ENCODE measurements at regions not wholly inside any gene's neighbourhood (a gene's known extent, or its start where the extent isn't known, plus 50 kb on each side); places are given as distances from the start of the nearest gene placed in this dataset.
A peak's percentile ranks its signal among the peaks of the same experiment; 100 is the strongest.

DNA sequence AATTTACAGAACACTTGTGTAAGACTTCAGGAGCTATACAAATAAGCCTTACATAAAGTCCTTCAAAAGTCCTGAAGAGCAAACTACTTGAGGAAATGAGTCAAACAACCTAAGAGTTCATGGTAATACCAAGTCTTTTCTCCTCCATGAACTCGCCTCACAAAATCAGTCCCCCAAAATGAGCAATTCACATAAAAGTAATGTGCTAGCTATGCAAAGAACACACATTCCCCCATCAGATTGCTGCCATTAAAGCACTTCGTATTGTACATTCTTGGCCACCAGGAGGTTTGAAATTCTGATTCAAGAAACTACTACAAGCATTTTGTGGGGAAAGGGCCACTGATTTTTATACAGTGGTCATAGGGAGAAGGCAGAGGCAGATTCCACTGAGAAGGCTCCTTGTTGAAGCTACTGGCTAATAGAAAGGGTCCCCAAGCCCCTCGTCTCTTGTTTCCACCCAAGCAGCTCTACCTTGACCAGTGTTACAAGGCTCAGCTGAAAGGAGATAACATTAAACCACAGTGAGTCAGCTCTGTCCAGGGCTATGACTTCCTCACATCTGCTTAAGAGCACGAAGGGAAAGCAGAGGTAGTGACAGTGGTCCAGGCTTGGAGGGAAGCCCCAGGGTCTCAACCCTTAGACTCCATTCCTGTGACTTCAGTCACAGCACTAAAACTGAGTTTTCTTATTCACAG, 115.2 kb upstream of the CDK1 start:
- in situ Hi-C loops (cut with HindIII; ENCODE audit: low sequenced_read_pairs) = no loop called here
- no peak overlapping the region for H3K4me3 ChIP-seq (ENCODE audit: low read depth, low read length)
- TF ChIP-seq, protein P1, sequence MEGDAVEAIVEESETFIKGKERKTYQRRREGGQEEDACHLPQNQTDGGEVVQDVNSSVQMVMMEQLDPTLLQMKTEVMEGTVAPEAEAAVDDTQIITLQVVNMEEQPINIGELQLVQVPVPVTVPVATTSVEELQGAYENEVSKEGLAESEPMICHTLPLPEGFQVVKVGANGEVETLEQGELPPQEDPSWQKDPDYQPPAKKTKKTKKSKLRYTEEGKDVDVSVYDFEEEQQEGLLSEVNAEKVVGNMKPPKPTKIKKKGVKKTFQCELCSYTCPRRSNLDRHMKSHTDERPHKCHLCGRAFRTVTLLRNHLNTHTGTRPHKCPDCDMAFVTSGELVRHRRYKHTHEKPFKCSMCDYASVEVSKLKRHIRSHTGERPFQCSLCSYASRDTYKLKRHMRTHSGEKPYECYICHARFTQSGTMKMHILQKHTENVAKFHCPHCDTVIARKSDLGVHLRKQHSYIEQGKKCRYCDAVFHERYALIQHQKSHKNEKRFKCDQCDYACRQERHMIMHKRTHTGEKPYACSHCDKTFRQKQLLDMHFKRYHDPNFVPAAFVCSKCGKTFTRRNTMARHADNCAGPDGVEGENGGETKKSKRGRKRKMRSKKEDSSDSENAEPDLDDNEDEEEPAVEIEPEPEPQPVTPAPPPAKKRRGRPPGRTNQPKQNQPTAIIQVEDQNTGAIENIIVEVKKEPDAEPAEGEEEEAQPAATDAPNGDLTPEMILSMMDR (IDR thresholded peaks at IDR 0.05; ENCODE audit: low read depth, low read length, missing control alignments) = peak; percentile 23
- DNase-seq (ENCODE audit: low read depth) = no peak

GRCh38 chr10:60661637-60662036, 116.6 kb upstream of the CDK1 start:
- TF ChIP-seq, protein P1 (IDR thresholded peaks at IDR 0.05; ENCODE audit: low read depth, low read length, missing control alignments) = no peak
- DNase-seq (ENCODE audit: low read depth) = no peak
- in situ Hi-C loops (cut with HindIII; ENCODE audit: low sequenced_read_pairs) = no loop called here

DNA sequence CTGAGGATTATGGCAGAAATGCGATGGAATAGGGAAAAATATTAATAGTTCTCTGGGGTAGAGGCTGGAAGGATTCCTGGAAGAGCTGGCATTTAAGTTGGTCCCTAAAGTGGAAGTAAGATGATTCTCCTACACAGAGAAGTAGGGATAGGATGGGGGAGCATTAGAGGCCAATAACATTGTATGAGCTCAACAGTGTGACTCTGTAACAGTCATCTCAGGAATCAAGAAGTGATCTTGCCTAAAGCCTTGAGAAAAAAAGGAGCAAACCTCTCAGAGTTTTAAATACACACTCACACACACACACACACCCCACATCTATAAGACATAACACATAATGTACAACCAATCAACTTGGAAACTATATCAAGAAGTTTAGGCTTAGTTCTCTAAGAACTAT, 117.7 kb upstream of the CDK1 start:
- in situ Hi-C loops (cut with HindIII; ENCODE audit: low sequenced_read_pairs) = no loop called here
- no peak for DNase-seq (ENCODE audit: low read depth)
- no peak overlapping the region for H3K4me3 ChIP-seq (ENCODE audit: low read depth, low read length)
- TF ChIP-seq, protein P1 (IDR thresholded peaks at IDR 0.05; ENCODE audit: low read depth, low read length, missing control alignments) = no peak

More at GRCh38 chr10:60661637-60662036, 116.6 kb upstream of the CDK1 start:
- no peak overlapping the region for H3K4me3 ChIP-seq (ENCODE audit: low read depth, low read length)

GRCh38 chr10:60654813-60655464, 123.3 kb upstream of the CDK1 start:
- TF ChIP-seq, protein P1 (IDR thresholded peaks at IDR 0.05; ENCODE audit: low read depth, low read length, missing control alignments) = no peak
- no peak for DNase-seq (ENCODE audit: low read depth)
- in situ Hi-C loops (cut with HindIII; ENCODE audit: low sequenced_read_pairs) = no loop called here
- H3K4me3 ChIP-seq (ENCODE audit: low read depth, low read length) = no peak overlapping the region

DNA sequence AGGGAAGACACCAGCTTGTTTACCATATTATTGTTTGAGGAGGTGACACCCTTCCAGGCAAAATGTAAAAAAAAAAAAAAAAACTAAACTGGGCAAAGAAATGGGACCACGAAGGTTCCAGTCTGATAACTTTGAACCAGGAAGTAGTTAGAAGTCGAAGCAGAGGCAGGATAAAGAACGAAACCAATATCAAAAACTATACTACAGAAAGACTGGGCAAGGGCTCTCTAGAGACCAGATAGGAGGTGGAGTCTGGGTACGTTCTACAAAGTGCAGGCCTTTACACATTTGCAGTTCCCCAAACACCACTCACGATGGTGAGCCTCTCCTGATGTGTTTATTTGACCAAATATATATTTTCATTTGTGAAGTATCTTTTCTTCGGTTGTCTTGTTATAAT, 125.7 kb upstream of the CDK1 start:
- in situ Hi-C loops (cut with HindIII; ENCODE audit: low sequenced_read_pairs) = no loop called here
- no peak for DNase-seq (ENCODE audit: low read depth)
- no peak overlapping the region for H3K4me3 ChIP-seq (ENCODE audit: low read depth, low read length)
- TF ChIP-seq, protein P1 (IDR thresholded peaks at IDR 0.05; ENCODE audit: low read depth, low read length, missing control alignments) = no peak

- TF ChIP-seq, protein P1 (IDR thresholded peaks at IDR 0.05; ENCODE audit: low read depth, low read length, missing control alignments) = no peak
- in situ Hi-C loops (cut with HindIII; ENCODE audit: low sequenced_read_pairs) = no loop called here
- no peak for DNase-seq (ENCODE audit: low read depth)
- H3K4me3 ChIP-seq (ENCODE audit: low read depth, low read length) = no peak overlapping the region
These were observed 127.9 kb upstream of the CDK1 start for GRCh38 chr10:60650378-60650800.

Measured in astrocyte of the cerebellum (primary cell).